NCI-H2227 (cell line): ENCODE measurements at regions not wholly inside any gene's neighbourhood (a gene's known extent, or its start where the extent isn't known, plus 50 kb on each side); places are given as distances from the start of the nearest gene placed in this dataset.

ENCODE experiments used
- DNase-seq: peaks from one replicate; lab custom pipeline; 2025; ENCODE audit not compliant: unreplicated experiment; lab: John Stamatoyannopoulos, UW

GRCh38 chr11:104658177-104658576, 240.1 kb downstream of the CASP12 start:
- DNase-seq = no peak

- DNase-seq = no peak
These were observed 241.2 kb downstream of the CASP12 start for GRCh38 chr11:104657083-104657482.

GRCh38 chr11:104655066-104655465, 243.2 kb downstream of the CASP12 start:
- no peak for DNase-seq

- DNase-seq = no peak
These were observed 244.0 kb downstream of the CASP12 start for GRCh38 chr11:104654181-104654813.

GRCh38 chr11:104653407-104653806, 244.9 kb downstream of the CASP12 start:
- DNase-seq = no peak

GRCh38 chr11:104652996-104653395, 245.3 kb downstream of the CASP12 start:
- DNase-seq = no peak

GRCh38 chr11:104650234-104650633, 248.0 kb downstream of the CASP12 start:
- DNase-seq = no peak

GRCh38 chr11:104649002-104649401, 249.3 kb downstream of the CASP12 start:
- no peak for DNase-seq

- DNase-seq = no peak
These were observed 252.7 kb downstream of the CASP12 start for GRCh38 chr11:104645261-104646222.

- DNase-seq = no peak
These were observed 260.5 kb downstream of the CASP12 start for GRCh38 chr11:104637662-104638170.

- DNase-seq = no peak
These were observed 265.0 kb downstream of the CASP12 start for GRCh38 chr11:104633226-104633625.

GRCh38 chr11:104630352-104630751, 267.9 kb downstream of the CASP12 start:
- DNase-seq = no peak

- DNase-seq = no peak
These were observed 273.0 kb downstream of the CASP12 start for GRCh38 chr11:104625246-104625645.

- DNase-seq = no peak
These were observed 274.2 kb downstream of the CASP12 start for GRCh38 chr11:104624021-104624420.

- no peak for DNase-seq
These were observed 274.7 kb downstream of the CASP12 start for GRCh38 chr11:104623518-104623917.

GRCh38 chr11:104620991-104621390, 277.3 kb downstream of the CASP12 start:
- no peak for DNase-seq

GRCh38 chr11:104619751-104620150, 278.5 kb downstream of the CASP12 start:
- DNase-seq = no peak

GRCh38 chr11:104618954-104619353, 279.3 kb downstream of the CASP12 start:
- no peak for DNase-seq

- no peak for DNase-seq
These were observed 283.3 kb downstream of the CASP12 start for GRCh38 chr11:104614961-104615360.

- no peak for DNase-seq
These were observed 284.1 kb downstream of the CASP12 start for GRCh38 chr11:104614117-104614680.

GRCh38 chr11:104610635-104611034, 287.6 kb downstream of the CASP12 start:
- DNase-seq = no peak
